ENCODE measurements at regions not wholly inside any gene's neighbourhood (a gene's known extent, or its start where the extent isn't known, plus 50 kb on each side); places are given as distances from the start of the nearest gene placed in this dataset.
"Not testable (repeated sequence)": the region's sequence is repeated elsewhere in the genome, so short reads cannot be mapped to it uniquely, and the experiment has no call there.

DNA sequence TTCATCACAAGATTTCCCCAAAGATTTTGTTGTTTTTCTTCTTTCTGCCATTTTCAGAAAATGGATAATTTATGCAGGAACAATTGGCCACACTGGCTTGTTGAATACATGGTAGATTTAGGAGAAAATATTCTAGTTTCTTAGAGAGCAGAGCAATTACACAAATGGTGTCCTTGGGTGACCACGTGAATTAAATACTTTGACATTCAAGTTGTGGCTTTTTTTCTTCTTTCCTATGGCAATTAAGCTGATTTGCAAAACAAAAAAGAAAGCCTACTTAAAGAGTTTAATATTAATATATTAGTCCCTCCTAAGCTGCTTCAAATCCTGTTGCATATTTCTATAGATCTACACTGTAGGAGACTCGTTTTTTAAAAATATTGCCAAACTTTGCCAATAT lies 133.0 kb upstream of the HTR2C start:
- 19 to 42% methylated on average over 2 of the region's 2 CpGs for WGBS, 2 donors
- Histone ChIP-seq H3K36me3 (no peaks in the 10 kb centered on the region), H3K4me3 (no peak overlapping the region), H3K27me3 (no peaks in the 10 kb centered on the region), H3K4me1 (no peaks in the 10 kb centered on the region), H3K27ac (no peak overlapping the region), H3K9me3 (no peaks in the 10 kb centered on the region)
- TF ChIP-seq, protein P1, sequence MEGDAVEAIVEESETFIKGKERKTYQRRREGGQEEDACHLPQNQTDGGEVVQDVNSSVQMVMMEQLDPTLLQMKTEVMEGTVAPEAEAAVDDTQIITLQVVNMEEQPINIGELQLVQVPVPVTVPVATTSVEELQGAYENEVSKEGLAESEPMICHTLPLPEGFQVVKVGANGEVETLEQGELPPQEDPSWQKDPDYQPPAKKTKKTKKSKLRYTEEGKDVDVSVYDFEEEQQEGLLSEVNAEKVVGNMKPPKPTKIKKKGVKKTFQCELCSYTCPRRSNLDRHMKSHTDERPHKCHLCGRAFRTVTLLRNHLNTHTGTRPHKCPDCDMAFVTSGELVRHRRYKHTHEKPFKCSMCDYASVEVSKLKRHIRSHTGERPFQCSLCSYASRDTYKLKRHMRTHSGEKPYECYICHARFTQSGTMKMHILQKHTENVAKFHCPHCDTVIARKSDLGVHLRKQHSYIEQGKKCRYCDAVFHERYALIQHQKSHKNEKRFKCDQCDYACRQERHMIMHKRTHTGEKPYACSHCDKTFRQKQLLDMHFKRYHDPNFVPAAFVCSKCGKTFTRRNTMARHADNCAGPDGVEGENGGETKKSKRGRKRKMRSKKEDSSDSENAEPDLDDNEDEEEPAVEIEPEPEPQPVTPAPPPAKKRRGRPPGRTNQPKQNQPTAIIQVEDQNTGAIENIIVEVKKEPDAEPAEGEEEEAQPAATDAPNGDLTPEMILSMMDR (IDR thresholded peaks at IDR 0.05), result no peak
- TF ChIP-seq POLR2A (IDR thresholded peaks at IDR 0.05), result no peak
- intact Hi-C loops (cut with DNase I), result no loop called here
- no peak for DNase-seq

DNA sequence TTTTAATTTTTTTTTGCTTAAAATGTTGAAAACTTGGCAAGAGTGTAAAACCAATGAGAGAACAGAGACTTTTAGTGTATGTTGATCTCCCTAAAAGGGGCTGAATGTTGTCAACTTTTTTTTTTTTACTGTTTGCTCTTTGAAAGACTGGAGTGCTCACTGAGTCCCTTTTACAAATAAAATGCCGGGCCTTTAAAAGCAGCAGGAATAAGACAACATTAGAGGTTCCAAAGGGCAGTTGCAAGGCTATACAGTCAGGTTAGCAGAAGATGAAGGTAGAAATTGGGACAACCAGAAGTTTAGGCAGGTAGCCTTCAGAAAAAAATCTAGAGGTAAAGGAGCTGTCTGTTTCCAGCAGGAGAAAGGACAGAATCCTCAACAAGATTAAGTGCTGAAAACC lies 132.5 kb upstream of the HTR2C start:
- H3K4me1 ChIP-seq, result no peaks in the 10 kb centered on the region
- H3K27me3 ChIP-seq, result no peaks in the 10 kb centered on the region
- no peaks in the 10 kb centered on the region for H3K9me3 ChIP-seq
- no peak overlapping the region for H3K4me3 ChIP-seq
- no peak overlapping the region for H3K27ac ChIP-seq
- WGBS, 2 donors, result 8% methylated on average over 1 of the region's 1 CpG; no CpG with 5 or more reads in 1 of the 2 donors
- no peaks in the 10 kb centered on the region for H3K36me3 ChIP-seq
- no peak for DNase-seq
- intact Hi-C loops (cut with DNase I), result no loop called here
- no peak for TF ChIP-seq POLR2A (IDR thresholded peaks at IDR 0.05)
- TF ChIP-seq, protein P1 (IDR thresholded peaks at IDR 0.05), result no peak

DNA sequence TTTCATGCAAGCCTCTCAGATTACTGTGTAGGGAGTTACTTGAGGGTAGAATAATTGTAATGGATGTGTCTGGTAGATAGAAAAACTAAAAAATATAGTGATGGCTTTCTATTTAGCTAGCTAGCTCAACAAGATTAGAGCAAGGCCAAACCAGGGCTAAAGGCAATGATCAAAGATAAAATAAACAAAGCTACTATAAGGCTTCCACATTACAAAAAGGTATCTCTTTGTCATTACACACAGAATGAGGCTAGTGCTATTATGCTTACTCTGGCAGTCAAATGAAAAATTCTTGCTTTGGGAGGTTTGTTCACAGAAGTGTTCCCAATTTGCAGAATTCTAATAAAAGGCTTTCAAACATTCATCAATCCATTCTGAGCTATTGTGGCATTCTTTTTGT lies 121.6 kb upstream of the HTR2C start:
- no peak for DNase-seq
- H3K27me3 ChIP-seq, result no peaks in the 10 kb centered on the region
- H3K4me3 ChIP-seq, result no peak overlapping the region
- H3K4me1 ChIP-seq, result no peaks in the 10 kb centered on the region
- H3K36me3 ChIP-seq, result no peaks in the 10 kb centered on the region
- intact Hi-C loops (cut with DNase I), result no loop called here
- H3K27ac ChIP-seq, result no peak overlapping the region
- no peaks in the 10 kb centered on the region for H3K9me3 ChIP-seq
- TF ChIP-seq, protein P1 (IDR thresholded peaks at IDR 0.05), result no peak
- no peak for TF ChIP-seq POLR2A (IDR thresholded peaks at IDR 0.05)

DNA sequence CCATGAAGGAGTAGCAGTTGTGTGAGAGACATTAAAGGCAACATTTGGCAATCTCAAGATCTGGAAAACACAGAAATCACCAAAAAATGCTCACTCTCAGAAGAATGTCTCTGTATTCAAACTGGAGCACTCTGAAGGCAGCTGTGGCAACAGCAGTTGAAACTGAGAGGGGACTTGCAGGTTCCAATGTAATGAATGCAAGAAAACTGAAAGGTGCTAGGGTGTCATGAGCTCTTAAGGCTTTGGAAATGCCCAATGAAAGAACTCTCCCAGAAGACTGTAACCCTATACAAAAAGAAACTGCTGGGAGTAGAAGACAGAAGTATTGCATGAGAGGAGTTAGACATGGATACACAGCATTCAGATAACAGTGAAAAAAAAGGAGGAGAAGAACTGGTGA lies 118.2 kb upstream of the HTR2C start:
- Histone ChIP-seq H3K4me1 (no peaks in the 10 kb centered on the region), H3K36me3 (no peaks in the 10 kb centered on the region), H3K4me3 (no peak overlapping the region), H3K27me3 (no peaks in the 10 kb centered on the region), H3K27ac (no peak overlapping the region), H3K9me3 (no peaks in the 10 kb centered on the region)
- intact Hi-C loops (cut with DNase I), result no loop called here
- no peak for TF ChIP-seq POLR2A (IDR thresholded peaks at IDR 0.05)
- TF ChIP-seq, protein P1 (IDR thresholded peaks at IDR 0.05), result no peak
- DNase-seq, result no peak

DNA sequence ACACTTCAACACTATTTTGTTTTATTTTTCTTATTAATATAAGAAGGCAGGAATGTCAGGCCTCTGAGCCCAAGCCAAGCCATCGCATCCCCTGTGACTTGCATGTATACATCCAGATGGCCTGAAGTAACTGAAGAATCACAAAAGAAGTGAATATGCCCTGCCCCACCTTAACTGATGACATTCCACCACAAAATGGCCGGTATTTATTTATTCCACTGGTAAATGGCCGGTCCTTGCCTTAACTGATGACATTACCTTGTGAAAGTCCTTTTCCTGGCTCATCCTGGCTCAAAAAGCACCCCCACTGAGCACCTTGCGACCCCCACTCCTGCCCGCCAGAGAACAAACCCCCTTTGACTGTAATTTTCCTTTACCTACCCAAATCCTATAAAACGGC lies 111.9 kb upstream of the HTR2C start:
- H3K27ac ChIP-seq; H3K4me3 ChIP-seq; DNase-seq; intact Hi-C loops (cut with DNase I); H3K9me3 ChIP-seq; H3K4me1 ChIP-seq; H3K27me3 ChIP-seq; H3K36me3 ChIP-seq: not testable (repeated sequence)
- WGBS, 2 donors, result 60 to 80% methylated on average over 1 to 6 of the region's 6 CpGs

DNA sequence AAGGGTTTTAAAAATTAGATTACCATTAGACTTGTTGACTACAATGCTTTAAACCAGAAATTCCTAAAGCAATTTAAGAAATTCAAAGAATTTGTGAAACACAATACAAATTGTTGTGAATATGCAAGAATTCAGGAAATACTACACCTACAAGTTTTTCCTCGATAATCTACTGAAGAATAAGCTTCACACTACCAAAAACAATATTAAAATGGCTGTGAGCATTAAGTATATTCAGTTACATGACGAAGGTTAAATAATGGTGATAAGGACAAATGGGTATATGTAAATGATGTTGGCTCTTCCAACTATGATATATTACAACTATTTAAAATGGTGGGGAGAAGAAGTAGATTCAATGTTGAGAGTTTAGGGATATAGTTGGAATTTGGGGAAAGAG lies 111.1 kb upstream of the HTR2C start:
- Histone ChIP-seq H3K4me1 (no peaks in the 10 kb centered on the region), H3K9me3 (no peaks in the 10 kb centered on the region), H3K27ac (no peak overlapping the region), H3K36me3 (no peaks in the 10 kb centered on the region), H3K4me3 (no peak overlapping the region), H3K27me3 (no peaks in the 10 kb centered on the region)
- 17 to 37% methylated on average over 2 of the region's 2 CpGs for WGBS, 2 donors
- TF ChIP-seq, protein P1 (IDR thresholded peaks at IDR 0.05), result no peak
- TF ChIP-seq POLR2A (IDR thresholded peaks at IDR 0.05), result no peak
- intact Hi-C loops (cut with DNase I), result no loop called here
- no peak for DNase-seq

Data from esophagus squamous epithelium (tissue), 5 donors.